OCI-LY3 (cell line): ENCODE measurements at regions not wholly inside any gene's neighbourhood (a gene's known extent, or its start where the extent isn't known, plus 50 kb on each side); places are given as distances from the start of the nearest gene placed in this dataset.

ENCODE experiments used
- CTCF ChIP-seq: fragments of 200-600, 300-600 bp; sonication (generic); IDR thresholded peaks from 2 replicates; pipeline ENCODE4 v1.5.1; 2014; ENCODE audit warnings: antibody characterized with exemption, low read length, low read depth
- EZH2phosphoT487 ChIP-seq: fragments of 200-600 bp; shearing (Covaris generic); IDR thresholded peaks from 2 replicates; pipeline ENCODE4 v1.6.1; 2018; ENCODE audit warnings: antibody characterized with exemption, mixed run types, low read depth

DNA sequence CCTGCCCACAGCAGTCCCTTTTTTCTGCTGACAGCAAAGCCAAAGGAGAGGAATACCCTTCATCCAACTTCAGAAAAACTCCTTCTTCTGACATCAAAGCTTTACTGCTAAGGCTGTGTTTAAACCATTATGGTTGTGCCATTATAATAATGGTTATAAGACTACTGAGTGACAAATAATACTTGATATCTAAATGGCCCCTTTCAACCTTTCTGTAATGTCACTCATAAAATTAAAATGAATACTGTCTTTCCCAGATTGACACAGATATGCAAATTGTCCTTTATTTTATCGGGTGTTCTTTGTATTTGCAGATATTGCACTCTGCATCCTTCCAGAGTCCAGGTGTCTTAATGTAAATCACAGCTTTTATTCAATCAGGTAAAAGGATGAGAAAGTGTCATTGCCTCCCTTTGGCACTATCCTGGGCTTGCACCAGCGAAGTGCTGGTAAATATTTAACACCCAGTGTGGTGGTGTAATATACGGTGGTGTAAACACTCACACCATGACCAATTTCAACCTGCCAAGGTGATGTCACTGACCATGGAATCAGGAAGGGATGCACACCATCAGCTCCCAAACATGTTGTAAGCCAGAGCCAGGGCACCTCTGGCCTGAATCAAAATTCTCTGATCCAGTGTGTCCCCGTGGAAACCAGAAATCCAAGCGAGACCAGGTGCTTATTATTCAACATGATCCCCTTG is 139.4 kb upstream of the TENM3 start:
- TF ChIP-seq CTCF (no peak), EZH2phosphoT487 (no peak)
